PC-3 (cell line): ENCODE measurements at regions not wholly inside any gene's neighbourhood (a gene's known extent, or its start where the extent isn't known, plus 50 kb on each side); places are given as distances from the start of the nearest gene placed in this dataset.
"Not testable (repeated sequence)": the region's sequence is repeated elsewhere in the genome, so short reads cannot be mapped to it uniquely, and the experiment has no call there.

Experiments
- EZH2phosphoT487 ChIP-seq: fragments of 300-600 bp; sonication (generic); IDR thresholded peaks from 2 replicates; pipeline ENCODE4 v1.6.1; 2018; ENCODE audit warnings: mild to moderate bottlenecking, antibody characterized with exemption, low read length, borderline replicate concordance
- TF ChIP-seq, protein P1 (sequence below): fragments of 300-600 bp; sonication (generic); conservative IDR thresholded peaks from 2 replicates; pipeline ENCODE4 v1.5.1; 2017; ENCODE audit warnings: antibody characterized with exemption, low read depth, mild to moderate bottlenecking, low read length

DNA sequence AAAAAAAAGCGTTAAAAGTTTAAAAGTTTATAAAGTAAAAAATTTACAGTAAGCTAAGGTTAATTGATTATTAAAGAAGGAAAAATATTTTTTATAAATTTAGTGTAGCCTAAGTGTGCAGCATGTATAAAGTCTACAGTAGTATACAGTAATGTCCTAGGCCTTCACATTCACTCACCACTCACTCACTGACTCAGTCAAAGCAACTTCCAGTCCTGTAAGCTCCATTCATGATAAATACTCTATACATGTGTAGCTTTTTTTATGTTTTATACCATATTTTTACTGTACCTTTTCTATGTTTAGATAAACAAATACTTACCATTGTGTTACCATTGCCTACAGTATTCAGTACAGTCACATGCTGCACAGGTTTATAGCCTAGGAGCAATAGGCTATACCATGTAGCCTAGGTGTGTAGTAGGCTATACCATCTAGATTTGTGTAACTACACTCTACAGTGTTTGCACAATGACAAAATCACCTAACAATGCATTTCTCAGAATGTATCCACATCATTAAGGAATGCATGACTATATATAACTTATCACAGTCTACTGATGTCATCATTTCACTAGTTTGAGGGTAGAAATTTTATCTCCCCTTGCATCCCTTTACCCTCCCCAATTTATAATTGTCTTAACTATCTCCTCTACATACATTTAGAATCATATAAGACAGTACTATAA lies 158.4 kb upstream of the USP9X start:
- not testable (repeated sequence) for TF ChIP-seq EZH2phosphoT487
- TF ChIP-seq, protein P1, sequence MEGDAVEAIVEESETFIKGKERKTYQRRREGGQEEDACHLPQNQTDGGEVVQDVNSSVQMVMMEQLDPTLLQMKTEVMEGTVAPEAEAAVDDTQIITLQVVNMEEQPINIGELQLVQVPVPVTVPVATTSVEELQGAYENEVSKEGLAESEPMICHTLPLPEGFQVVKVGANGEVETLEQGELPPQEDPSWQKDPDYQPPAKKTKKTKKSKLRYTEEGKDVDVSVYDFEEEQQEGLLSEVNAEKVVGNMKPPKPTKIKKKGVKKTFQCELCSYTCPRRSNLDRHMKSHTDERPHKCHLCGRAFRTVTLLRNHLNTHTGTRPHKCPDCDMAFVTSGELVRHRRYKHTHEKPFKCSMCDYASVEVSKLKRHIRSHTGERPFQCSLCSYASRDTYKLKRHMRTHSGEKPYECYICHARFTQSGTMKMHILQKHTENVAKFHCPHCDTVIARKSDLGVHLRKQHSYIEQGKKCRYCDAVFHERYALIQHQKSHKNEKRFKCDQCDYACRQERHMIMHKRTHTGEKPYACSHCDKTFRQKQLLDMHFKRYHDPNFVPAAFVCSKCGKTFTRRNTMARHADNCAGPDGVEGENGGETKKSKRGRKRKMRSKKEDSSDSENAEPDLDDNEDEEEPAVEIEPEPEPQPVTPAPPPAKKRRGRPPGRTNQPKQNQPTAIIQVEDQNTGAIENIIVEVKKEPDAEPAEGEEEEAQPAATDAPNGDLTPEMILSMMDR = not testable (repeated sequence)
